UCSD-AML1 (cell line): ENCODE measurements at regions not wholly inside any gene's neighbourhood (a gene's known extent, or its start where the extent isn't known, plus 50 kb on each side); places are given as distances from the start of the nearest gene placed in this dataset.
"Not testable (repeated sequence)": the region's sequence is repeated elsewhere in the genome, so short reads cannot be mapped to it uniquely, and the experiment has no call there.

Experiments
- DNase-seq: peaks from one replicate; lab custom pipeline; 2025; ENCODE audit not compliant: unreplicated experiment; lab: John Stamatoyannopoulos, UW

GRCh38 chr5:118076490-118076889 is 911.9 kb downstream of the DTWD2 start:
- DNase-seq: no peak

GRCh38 chr5:118070041-118070440 is 918.3 kb downstream of the DTWD2 start:
- no peak for DNase-seq

- DNase-seq: no peak
Observed at GRCh38 chr5:118069452-118069851, 918.9 kb downstream of the DTWD2 start.

- no peak for DNase-seq
Observed at GRCh38 chr5:118068886-118069285, 919.5 kb downstream of the DTWD2 start.

GRCh38 chr5:118063836-118064235 is 924.5 kb downstream of the DTWD2 start:
- DNase-seq: not testable (repeated sequence)

GRCh38 chr5:118060833-118061232 is 927.5 kb downstream of the DTWD2 start:
- no peak for DNase-seq

- no peak for DNase-seq
Observed at GRCh38 chr5:118052503-118052902, 935.8 kb downstream of the DTWD2 start.

GRCh38 chr5:118044169-118044568 is 944.2 kb downstream of the DTWD2 start:
- DNase-seq: no peak

GRCh38 chr5:118043531-118043930 is 944.8 kb downstream of the DTWD2 start:
- no peak for DNase-seq

GRCh38 chr5:118042076-118042475 is 946.3 kb downstream of the DTWD2 start:
- no peak for DNase-seq

GRCh38 chr5:118040496-118040895 is 947.9 kb downstream of the DTWD2 start:
- no peak for DNase-seq

- DNase-seq: no peak
Observed at GRCh38 chr5:118033686-118034338, 954.5 kb downstream of the DTWD2 start.

GRCh38 chr5:118029807-118030206 is 958.5 kb downstream of the DTWD2 start:
- no peak for DNase-seq

- DNase-seq: no peak
Observed at GRCh38 chr5:118022062-118022461, 966.3 kb downstream of the DTWD2 start.

GRCh38 chr5:118017536-118017935 is 970.8 kb downstream of the DTWD2 start:
- no peak for DNase-seq

- no peak for DNase-seq
Observed at GRCh38 chr5:118016396-118016795, 972.0 kb downstream of the DTWD2 start.

- no peak for DNase-seq
Observed at GRCh38 chr5:118015511-118015910, 972.8 kb downstream of the DTWD2 start.

GRCh38 chr5:118009741-118010297 is 978.5 kb downstream of the DTWD2 start:
- no peak for DNase-seq

GRCh38 chr5:118008779-118009178 is 979.6 kb downstream of the DTWD2 start:
- DNase-seq: no peak

GRCh38 chr5:118007262-118007661 is 981.1 kb downstream of the DTWD2 start:
- DNase-seq: no peak

- DNase-seq: no peak
Observed at GRCh38 chr5:118006219-118006618, 982.1 kb downstream of the DTWD2 start.

GRCh38 chr5:117999939-118000549 is 988.3 kb downstream of the DTWD2 start:
- DNase-seq: no peak

- no peak for DNase-seq
Observed at GRCh38 chr5:117982691-117983090, 1005.7 kb downstream of the DTWD2 start.
